Epidermal melanocyte (primary cell): ENCODE measurements at regions not wholly inside any gene's neighbourhood (a gene's known extent, or its start where the extent isn't known, plus 50 kb on each side); places are given as distances from the start of the nearest gene placed in this dataset.

ENCODE experiments used
- DNase-seq: peaks from one replicate; pipeline ENCODE4 v3.0.0; 2011; ENCODE audit warnings: low spot score; ENCODE audit not compliant: insufficient read length

DNA sequence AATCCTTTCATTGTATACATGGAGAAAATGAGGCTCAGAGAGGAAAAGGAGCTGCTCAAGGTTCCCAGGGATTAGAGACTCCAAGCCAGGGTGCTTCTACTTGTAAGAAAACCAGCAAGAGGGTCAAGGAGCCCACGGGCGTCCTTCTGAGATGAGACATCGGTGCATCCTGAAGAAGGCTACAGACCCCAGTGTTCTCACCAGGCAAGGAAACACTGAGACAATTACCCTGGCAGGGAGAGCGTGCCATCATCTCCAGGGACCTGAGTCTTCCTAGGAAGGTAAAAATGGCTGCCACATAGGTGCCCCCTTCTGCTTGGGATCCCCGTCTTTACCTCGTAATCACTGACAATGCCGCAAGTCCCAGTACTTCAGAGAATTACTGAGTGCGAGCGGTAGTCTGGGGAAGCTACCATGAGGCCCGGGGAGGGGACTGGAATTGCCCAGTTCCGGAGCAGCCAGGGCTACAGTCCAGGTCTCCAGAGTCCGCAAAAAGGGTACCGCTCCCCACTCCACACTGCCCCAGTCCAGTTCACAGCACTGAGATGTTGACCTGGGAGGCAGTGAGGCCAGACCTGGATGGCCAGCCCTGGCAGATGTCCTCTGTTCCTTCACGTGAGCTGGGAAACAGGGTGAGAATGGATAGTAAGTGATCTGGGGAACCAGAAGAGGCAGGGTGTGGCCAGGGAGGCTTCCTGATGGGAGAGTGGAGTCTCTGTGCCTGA is 164.7 kb upstream of the SMAD3 start:
- no peak for DNase-seq

- no peak for DNase-seq
Measured at GRCh38 chr15:66901336-66902100, 163.9 kb upstream of the SMAD3 start.

DNA sequence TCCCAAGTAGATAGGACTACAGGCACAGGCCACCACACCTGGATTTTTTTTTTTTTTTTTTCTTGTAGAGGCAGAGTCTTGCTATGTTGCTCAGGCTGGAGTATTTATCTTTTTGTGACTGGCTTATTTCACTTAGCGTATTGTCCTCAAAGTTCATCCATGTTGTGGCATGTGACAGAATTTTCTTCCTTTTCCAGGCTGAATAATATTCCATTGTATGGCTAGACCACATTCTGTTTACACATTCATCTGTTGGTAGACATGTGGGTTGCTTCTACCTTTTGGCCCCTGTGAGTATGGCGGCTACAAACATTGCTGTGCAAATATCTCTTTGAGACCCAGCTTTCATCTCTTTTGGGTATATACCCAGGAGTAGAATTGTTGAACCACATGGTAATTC is 160.2 kb upstream of the SMAD3 start:
- no peak for DNase-seq

DNA sequence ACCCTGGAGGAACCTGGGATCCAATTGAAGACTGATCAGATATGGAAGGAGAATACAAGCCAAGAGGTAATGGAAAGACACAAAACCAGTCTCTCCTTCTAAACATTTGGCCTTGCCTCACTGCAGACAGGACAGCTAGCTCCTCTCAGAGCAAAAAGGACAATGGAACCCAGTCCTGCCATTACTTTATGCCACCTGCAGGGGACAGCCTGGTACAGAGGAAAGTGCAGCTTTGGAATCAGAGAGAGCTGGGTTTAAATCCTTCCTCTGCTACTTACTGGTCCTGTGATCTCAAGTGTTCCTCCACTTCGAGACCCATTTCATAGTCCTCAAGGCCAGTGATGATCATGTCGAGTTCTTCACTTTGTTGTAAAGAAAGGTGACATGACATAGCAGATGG is 159.4 kb upstream of the SMAD3 start:
- no peak for DNase-seq

DNA sequence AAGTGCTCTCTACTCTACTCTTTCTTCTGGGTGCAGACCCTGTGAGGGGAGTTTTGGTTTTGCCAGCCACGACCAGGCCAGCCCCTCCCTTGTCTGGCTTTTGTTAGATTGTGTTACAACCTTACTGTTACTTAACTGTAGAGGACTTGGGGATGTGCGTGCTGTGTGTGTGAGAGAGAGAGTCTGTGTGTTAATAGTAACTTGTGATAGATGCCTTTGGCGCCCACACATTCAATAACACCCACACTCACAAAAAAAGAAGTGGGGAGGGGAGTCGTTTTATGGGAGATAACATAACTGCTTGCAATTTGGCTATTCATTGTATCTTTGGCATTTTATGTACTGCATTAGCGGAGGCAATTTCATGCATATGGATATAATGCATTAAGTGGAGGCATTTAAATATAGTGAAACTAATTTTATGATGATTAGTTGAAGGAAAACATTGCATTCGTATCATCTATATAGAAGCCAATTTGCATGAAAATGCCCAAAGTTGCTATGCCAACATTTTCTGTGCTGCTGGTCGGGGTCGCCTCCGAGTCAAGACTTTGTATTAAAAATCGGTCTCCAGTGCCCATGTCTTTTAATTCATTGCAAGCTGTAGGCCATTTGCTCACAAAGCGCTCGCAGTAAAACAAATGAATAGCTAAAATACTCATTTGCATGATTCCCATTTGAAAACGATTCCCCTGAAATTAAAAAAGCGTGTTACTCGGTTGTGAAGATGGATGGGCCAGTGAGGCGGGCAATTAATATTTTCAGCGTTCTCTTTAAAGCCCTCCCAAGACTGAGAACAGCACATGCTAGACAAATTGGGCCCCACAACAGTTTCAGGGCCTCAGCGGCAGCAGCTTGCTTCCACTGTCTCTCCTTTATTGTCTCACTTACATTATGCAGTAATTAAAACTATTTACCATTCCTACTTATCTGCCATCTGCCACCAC is 158.5 kb upstream of the SMAD3 start:
- DNase-seq = no peak

DNA sequence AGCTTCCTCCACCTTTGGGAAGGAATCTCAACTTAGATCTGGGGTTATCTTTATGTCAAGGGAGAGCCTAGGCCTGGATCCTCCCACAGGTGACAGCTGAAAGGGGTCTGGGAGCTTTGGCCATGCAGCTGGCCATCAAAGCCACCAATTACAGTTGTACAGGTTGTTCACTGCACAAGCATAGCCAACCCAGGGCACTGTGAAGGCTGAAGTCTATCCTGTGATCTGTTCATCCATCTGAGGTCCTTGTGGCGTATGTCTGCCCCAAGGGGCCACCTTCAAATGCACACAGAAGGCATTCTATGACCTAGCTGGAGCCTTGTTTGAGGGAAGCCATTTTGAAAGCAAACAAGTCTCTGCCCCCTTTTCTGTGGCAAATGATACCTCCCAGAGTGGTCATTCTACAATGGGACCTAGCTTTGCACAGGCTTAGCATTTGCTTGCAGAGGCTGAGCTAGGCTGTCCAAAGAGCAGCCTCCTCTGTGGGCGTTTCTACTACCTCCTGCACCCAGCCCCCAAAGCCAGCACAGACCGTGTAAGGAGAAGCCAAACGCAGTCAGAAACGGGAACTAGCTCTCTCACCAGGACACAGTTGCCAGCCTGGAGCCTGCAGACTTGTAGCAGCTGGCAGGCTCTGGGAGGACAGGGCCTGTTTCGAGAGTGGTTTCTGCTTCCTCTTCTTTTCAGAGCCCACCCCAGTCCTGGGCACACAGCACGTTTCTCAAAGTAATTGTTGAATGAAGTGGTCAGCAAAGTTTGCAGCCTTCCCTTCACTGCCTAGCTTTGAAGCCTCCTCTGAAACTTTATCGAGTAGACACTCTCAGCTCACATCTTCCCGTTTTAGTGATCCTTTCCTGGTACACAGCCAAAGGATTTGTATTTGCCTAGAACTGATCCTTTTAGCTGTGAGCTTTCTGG is 157.3 kb upstream of the SMAD3 start:
- no peak for DNase-seq

GRCh38 chr15:66908744-66909095 is 156.7 kb upstream of the SMAD3 start:
- DNase-seq = no peak

- DNase-seq = no peak
Measured at GRCh38 chr15:66909381-66909890, 156.0 kb upstream of the SMAD3 start.

DNA sequence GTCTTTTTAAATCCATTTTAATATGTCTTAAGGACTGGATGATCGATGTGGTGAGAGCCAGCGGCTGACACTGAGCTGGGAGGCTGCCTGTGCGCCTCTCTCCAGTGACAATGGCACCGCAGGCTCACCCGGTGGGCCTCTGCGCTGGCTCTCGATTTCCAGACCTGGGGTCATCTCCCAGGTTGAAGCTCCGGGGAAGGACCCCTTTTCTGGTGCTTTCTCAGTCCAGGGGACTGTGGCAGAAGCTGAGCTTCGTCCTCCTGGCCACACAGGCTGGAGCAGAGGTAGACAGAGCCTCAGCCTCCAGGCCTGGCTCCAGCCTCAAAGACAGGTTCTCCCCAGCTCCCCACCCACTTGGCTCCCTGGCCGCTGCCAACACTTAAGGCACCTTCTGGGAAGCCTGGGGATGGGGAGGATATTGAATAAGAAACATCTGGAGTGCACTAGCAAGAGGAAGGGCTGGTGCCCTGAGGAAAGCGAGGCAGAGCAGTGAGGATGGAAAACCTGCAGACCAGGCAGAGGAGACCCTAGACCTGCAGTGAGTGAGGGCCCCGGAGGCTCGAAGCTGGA is 154.2 kb upstream of the SMAD3 start:
- no peak for DNase-seq

DNA sequence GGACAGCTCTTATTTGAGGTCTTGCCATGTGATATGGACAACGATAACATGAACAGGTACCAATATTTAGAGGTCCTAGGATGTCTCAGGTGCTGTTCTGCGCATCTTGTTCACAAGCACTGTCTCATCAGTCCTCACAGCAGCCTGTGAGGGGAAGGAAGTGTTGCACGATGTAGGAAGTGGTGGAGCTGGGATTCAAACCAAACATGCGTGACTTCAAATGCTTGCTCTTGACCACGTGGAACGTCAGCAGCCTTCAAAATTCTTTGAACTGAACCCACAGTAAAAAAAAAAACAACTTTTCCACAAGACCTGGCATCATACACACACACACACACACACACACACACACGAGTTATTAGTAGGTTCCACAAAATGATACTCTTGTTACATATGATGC is 153.4 kb upstream of the SMAD3 start:
- DNase-seq = no peak

- DNase-seq = no peak
Measured at GRCh38 chr15:66912441-66912840, 153.0 kb upstream of the SMAD3 start.

- DNase-seq = no peak
Measured at GRCh38 chr15:66917904-66918448, 147.4 kb upstream of the SMAD3 start.

DNA sequence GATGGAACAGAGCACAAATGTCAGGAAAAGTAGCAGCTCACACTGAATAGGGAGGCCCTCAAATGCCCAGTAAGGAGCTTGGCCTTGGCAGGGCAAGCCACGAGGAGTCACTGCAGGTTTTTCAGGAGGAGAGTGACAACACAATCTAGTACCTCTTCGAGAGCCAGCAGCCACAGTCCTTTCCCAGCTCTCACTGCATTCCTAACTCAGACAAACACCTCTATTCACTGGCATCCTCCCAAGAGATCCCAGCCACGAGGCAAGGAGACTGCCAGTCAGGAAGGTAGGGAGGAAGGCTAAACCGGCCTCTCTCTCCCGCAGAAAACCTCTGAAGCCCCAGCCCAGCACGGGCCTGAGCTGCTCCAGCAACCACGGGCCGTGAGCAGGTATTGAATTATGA is 146.0 kb upstream of the SMAD3 start:
- DNase-seq = no peak

DNA sequence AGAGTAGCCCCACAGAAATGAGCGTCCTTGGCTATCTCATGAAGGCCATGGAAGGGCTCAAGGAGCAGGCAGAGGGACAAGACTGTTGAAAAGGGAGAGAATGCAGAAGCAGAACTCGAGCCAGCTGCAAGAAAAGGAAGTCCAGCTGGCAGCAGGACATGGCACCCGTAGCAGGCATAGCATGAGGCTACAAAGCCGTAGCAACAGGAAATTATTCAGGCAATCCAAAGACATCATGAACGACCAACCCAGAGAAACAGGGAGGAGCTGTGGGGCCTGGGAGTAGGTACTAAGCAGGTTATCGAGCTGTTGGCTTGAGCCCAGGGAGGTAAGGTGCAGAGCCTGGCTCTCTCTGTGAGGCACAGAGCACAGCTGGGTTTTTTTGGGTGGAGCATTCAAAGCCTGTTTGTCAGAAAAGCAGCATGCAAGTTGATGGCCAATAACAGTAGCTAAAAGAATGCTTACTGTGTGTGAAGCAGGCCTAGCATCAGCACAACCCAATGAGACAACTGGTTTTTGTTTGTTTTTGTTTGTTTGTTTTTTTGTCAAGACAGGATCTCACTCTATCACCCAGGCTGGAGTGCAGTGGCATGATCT is 144.0 kb upstream of the SMAD3 start:
- DNase-seq = no peak

GRCh38 chr15:66922608-66923007 is 142.8 kb upstream of the SMAD3 start:
- no peak for DNase-seq

GRCh38 chr15:66923438-66923881 is 141.9 kb upstream of the SMAD3 start:
- no peak for DNase-seq

DNA sequence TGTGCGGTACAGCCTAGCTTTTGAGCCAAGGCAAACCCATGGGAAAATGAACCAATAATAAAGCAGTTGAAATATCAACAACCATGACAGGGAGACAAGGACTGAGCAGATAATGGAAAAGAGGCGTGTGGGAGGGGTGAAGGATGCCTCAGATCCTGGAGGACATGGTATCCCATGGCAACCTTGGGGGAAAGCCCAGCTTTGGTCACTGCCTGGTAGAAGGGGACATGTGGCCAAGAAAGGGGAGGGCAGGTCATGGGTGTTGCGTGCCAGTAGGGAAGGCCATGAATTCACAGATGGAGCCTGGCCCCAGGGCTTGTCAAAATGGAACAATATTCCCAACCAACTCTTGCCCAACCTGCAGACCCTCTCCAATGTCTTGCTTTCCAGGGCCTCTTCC is 140.5 kb upstream of the SMAD3 start:
- DNase-seq = no peak

DNA sequence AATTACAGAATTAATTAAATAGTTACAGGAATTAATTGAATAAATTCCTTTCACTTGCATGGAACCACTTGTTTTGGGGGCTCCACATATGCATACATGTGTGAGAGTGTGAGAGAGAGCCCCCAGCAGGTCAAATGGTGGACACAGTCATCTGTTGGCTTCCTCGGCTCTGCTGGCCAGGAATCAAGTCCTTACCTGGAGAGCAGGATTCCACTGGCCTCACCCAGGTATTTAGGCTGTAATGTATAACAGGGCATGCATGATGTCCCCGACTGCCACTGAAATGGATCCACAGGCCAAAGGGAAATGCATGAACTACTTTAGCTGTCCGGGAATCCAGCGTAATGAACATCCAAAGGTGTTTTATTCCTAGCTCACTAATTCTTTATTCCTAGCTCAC is 139.7 kb upstream of the SMAD3 start:
- DNase-seq = no peak

GRCh38 chr15:66927201-66928077 is 138.0 kb upstream of the SMAD3 start:
- no peak for DNase-seq
